Amygdala (tissue), 56 donors: ENCODE measurements at regions not wholly inside any gene's neighbourhood (a gene's known extent, or its start where the extent isn't known, plus 50 kb on each side); places are given as distances from the start of the nearest gene placed in this dataset.
"Not testable (repeated sequence)": the region's sequence is repeated elsewhere in the genome, so short reads cannot be mapped to it uniquely, and the experiment has no call there.

Experiments
- DNase-seq, 56 donors: peaks; one replicate each; lab custom pipeline; 2025; lab: John Stamatoyannopoulos, UW

DNA sequence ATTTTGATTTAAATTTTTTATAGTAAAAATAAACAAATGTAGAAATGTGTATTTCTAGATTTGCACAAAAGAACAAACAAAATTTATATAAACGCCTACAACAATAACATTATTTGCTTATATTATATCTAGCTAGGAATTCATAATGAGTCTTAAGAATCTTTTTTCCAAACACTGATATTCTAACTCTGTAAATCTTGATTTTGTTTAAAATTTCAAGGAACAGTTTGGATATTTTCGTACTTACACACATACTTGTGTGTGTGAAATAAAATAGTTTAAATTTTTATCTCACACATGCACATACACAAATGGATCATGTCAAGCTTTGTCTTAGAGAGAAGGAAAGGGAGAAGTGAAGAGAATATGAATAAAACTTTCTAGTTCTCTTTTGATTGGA lies 868.1 kb downstream of the LTN1 start:
- DNase-seq = no peak

DNA sequence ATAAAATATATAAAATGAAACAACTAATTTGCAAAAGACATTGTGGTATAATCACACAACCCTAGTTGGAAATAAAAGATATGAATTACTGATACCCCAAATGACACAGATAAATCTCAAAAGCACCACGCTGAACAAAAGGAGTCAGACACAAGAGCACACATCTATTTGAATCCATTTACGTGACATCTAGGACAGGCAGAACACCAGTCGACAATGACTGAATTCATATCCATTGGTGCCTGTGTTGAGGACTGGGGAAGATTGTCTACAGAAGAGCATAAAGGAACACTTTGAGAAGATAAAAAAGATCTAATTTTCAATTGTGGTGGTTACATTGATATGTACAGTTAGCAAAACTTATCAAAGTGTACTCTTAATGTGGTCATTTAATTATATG lies 874.1 kb downstream of the LTN1 start:
- DNase-seq = no peak

- not testable (repeated sequence) for DNase-seq
Observed at GRCh38 chr21:28114986-28115385, 877.7 kb downstream of the LTN1 start.

GRCh38 chr21:28113718-28114117 lies 879.0 kb downstream of the LTN1 start:
- DNase-seq = no peak

- DNase-seq = no peak
Observed at GRCh38 chr21:28112511-28112910, 880.2 kb downstream of the LTN1 start.

- peak in 10 of 56 donors; percentile 2 to 21 (median 7) for DNase-seq
Observed at GRCh38 chr21:28111151-28111619, 881.5 kb downstream of the LTN1 start.

DNA sequence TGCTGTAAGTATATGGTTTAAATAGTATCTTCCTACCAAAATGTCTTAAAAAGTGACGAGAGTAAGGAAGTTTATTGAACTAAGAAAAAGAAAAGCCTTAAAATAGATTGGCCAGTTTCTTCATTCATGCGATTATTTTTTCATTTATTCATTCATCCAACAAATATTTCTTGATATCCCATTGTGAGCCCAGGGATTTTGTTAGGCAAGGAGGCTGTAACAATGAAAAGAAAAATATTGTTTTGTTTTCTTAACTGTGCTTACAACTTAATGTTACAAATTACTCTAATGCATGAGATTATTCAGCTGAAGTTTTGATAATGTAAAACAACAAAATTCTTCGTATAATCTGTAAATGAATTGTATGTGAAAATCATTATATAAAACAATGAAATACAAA lies 882.0 kb downstream of the LTN1 start:
- no peak for DNase-seq

- no peak for DNase-seq
Observed at GRCh38 chr21:28110074-28110473, 882.6 kb downstream of the LTN1 start.

- DNase-seq = no peak
Observed at GRCh38 chr21:28106370-28106890, 886.2 kb downstream of the LTN1 start.

GRCh38 chr21:28104346-28104745 lies 888.3 kb downstream of the LTN1 start:
- DNase-seq = no peak

GRCh38 chr21:28100366-28100765 lies 892.3 kb downstream of the LTN1 start:
- no peak for DNase-seq

DNA sequence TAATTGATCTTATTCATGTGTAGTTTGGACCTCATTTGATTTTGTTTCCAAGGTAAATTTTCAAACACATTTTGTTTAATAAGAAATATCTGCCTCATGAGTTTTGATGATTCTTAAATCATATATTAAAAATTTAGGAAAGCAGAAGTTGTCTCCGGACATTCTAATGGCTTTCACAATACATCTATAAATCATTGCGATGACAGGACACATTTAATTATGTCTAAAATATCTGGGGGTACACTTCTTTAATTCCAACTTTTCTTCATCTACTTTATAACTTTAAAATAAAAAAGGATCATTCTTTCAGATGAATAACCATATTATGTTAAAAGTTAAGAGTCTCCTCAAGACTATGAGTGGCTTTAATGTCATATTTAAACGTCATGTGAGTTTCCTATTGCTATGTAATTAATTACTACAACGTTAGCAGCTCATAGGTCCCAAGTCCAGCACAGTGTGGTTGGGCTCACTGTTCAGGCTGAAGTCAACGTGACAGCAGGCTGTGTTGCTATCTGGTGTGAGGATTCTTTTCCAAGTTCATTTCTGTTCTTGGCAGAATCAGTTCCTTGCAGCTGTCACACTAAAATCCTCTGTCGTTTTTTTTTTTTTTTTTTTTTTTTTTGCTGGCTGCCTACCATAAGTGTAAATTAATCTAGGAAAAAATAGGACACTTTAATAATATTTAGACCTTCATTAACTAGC lies 893.5 kb downstream of the LTN1 start:
- no peak for DNase-seq

- no peak for DNase-seq
Observed at GRCh38 chr21:28091466-28091865, 901.2 kb downstream of the LTN1 start.

DNA sequence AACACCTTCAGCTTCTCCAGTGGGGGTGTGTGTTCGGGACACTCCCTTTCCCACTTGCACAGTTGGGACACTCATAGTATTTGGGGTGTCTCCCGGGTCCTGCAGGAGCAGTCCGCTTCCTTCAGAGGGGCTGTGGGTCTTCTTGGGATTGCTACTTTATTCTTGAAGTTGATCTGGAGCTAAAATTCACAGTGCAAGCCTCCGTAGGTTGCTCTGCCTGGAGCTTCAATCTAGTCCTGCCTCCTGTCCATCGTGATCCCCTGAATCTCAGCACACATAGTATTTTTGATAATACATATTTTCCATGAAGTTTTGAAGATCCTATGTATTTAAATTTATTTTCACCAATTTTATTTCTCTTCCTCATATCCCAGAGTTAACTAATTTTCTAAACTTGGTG lies 902.1 kb downstream of the LTN1 start:
- no peak for DNase-seq

DNA sequence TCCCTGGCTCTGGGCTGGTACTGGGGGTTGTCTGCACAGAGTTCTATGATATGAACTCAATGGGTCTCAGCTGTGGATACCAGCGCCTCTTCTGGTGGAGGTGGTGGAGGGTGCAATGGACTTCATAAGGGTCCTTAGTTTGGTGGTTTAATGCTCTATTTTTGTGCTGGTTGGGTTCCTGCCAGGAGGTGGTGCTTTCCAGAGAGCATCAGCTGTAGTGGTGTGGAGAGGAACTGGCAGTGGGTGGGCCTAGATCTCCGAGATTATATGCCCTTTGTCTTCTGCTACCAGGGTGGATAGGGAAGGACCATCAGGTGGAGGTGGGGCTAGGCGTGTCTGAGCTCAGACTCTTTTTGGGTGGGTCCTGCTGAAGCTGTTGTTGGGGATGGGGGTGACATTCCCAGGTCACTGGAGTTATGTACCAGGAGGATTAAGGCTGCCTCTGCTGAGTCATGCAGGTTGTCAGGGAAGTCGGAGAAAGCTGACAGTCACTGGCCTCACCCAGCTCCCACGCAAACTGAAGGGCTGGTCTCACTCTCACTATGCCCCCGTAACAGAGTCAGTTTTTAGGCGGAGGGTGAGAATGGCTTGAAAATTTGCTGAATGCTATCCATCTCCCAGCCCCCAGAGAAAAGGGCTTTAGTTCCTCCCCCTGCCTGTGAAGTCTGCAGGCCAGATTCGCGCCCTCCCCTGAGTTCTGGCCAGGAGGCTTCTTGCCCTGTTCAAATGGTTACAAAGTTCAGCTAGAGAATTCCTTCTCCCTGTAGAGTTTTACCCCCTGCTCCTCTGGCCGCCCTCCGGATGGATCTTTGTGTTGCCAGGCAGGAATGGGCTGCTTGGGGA lies 902.9 kb downstream of the LTN1 start:
- no peak for DNase-seq

DNA sequence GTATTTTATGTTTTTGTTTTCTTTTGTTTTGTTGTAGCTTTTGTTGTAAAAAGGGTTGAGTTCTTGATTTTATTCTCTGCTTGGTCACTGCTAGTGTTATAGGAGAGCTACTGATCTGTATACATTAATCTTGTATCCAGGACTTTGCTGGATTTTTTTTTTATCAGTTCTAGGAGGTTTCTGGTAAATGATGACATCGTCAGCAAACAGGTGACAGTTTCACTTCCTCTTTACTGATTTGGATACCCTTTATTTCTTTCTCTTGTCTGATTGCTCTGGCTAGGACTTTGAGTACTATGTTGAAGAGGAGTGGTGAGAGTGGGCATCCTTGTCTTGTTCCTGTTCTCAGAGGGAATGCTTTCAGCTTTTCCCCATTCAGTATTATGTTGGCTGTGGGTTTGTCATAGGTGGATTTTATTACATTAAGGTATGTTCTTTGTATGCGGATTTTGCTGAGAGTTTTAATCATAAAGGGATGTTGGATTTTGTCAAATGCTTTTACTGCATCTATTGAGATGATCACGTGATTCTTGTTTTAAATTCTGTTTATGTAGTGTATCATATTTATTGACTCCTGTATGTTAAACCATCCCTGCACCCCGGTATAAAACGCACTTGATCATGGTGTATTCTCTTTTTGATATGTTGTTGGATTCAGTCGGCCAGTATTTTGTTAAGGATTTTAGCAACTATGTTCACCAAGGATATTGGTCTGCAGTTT lies 905.7 kb downstream of the LTN1 start:
- DNase-seq = no peak

- no peak for DNase-seq
Observed at GRCh38 chr21:28084951-28085350, 907.7 kb downstream of the LTN1 start.

- DNase-seq = no peak
Observed at GRCh38 chr21:28083350-28083749, 909.3 kb downstream of the LTN1 start.

GRCh38 chr21:28078126-28078525 lies 914.6 kb downstream of the LTN1 start:
- no peak for DNase-seq

DNA sequence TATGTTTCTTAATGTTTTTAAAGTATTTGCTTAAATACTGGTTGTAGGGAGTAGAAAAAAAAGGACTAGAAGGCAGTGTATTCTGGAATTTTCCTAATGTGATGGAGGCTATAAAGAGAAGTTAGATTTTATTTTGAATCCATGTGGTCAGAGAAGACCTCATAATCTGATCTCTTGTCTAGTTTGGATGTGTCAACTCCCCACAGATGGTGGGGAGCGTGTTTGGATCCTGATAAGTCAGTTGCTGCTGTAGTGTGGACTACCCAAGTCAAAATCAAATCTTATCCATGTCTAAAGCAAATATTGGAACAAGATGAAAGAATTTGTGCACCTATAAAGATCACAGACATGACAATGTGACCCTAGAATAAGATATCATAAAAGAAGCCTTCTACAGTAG lies 918.0 kb downstream of the LTN1 start:
- DNase-seq = no peak

DNA sequence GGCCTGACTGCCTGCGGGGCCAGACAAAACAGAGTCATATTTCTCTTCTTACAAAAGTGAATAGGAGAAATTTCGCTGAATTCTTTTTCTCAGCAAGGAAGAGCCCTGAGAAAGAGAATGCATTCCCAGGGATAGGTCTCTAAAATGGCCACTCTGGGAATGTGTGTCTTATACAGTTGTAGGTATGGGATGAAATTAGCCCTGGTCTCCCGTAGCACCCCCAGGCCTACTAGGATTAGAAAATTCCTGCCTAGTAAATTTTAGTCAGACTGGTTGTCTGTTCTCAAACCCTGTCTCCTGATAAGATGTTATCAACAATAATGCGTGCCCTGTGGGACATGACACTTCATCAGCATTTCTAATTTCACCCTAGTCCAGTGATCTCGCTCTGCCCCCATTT lies 920.1 kb downstream of the LTN1 start:
- no peak for DNase-seq
